ENCODE measurements at regions not wholly inside any gene's neighbourhood (a gene's known extent, or its start where the extent isn't known, plus 50 kb on each side); places are given as distances from the start of the nearest gene placed in this dataset.
A peak's percentile ranks its signal among the peaks of the same experiment; 100 is the strongest.
"Not testable (repeated sequence)": the region's sequence is repeated elsewhere in the genome, so short reads cannot be mapped to it uniquely, and the experiment has no call there.

DNA sequence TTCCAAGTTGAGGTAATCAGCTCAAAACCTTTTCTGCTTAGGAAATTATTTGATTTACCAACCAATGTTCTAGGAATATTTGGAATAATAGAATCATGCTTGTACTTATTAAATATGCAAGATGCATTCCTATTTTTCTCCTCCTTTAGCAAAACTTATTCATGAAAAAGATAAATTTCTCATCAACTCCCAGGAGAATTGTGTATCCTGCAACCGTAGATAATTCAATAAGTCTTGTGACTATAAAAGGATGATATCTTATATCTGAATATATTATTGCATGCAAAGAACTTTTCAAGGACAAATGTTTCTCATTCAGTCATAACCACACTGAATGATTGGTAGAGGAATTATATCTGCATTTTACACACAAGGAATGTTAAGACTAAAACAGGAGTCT lies 84.9 kb upstream of the CCNG1 start:
- DNase-seq (ENCODE audit: low read depth) = no peak

DNA sequence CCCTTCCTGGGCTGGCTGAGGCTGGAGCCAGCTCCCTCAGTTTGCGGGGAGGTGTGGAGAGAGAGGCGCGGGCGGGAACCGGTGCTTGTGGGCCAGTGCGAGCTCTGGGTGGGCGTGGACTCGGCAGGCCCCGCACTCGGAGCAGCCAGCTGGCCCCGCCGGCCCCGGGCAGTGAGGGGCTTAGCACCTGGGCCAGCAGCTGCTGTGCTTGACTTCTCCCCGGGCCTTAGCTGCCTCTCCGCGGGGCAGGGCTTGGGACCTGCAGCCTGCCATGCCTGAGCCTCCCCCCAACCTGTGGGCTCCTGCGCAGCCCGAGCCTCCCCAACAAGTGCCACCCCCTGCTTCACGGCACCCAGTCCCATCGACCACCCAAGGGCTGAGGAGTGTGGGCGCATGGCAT lies 81.6 kb upstream of the CCNG1 start:
- DNase-seq (ENCODE audit: low read depth) = not testable (repeated sequence)

DNA sequence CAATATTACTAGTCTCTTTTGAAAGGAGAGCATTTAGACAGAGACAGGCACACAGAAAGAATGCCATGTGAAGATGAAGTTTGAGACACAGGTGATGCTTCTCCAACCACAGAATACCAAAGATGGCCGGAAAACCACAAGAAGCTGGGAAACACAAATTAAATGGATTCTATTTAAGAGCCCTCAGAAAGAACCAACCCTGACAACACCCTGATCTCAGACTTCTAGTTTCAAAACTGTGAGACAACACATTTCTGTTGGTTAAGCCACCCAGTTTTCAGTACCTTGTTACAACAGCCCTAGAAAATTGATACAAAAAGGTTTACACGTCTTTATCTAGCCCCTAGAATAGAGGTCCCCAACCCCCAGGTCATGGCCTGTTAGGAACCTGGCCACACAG lies 79.8 kb upstream of the CCNG1 start:
- DNase-seq (ENCODE audit: low read depth) = no peak

DNA sequence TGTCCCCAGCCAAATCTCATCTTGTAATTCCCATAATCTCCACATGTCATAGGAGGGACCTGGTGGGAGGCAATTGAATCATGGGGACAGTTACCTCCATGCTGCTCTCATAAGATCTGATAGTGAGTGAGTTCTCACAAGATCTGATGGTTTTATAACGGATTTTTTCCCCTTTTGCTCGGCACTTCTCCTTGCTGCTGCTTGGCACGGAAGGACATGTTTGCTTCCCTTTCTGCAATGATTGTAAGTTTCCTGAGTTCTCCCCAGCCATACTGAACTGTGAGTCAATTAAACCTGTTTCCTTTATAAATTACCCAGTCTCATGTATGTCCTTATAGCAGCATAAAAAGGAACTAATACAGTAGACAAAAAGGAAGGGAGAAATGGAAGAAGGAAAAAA lies 76.7 kb upstream of the CCNG1 start:
- DNase-seq (ENCODE audit: low read depth) = no peak

DNA sequence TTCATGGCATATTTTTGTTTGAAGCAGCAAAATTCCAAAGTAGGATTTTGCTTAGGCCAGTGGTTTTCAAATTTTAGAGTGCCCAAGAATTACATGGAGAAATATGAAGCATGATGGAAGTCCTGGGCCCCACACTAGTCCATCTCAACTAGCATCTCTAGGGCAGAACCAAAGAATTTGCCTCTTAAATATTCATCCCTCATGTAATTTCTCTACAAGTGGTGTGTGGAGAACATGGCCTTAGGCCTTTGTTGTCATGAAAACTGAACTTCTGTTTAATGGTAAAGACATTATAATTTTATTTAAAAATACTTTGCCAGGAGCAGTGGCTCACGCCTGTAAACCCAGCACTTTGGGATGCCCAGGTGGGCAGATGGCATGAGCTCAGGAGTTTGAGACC lies 75.9 kb upstream of the CCNG1 start:
- no peak for DNase-seq (ENCODE audit: low read depth)

DNA sequence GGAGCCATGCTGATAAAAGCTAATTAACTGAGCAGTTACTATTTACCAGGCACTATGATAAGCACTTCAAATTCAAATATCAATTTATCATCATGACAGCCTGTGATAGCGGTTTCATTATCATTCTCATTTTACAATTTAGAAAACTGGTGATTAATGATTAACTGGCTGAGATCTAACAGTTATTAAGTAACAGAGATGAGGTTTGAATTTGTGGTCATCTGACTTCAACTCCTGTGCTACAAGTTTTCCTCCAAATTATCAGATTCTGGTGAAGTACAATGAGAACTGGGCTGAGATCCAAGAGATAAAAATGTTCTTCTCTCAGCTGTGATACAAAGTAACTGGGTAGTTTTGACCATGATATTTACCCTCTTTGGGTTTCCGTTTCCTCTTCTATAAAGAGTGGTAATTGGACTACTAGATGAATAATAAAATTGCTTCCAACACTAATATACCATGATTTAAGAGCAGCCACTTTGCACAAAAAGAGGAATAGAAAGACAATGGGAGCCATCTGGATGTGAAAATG lies 74.5 kb upstream of the CCNG1 start:
- no peak for DNase-seq (ENCODE audit: low read depth)

DNA sequence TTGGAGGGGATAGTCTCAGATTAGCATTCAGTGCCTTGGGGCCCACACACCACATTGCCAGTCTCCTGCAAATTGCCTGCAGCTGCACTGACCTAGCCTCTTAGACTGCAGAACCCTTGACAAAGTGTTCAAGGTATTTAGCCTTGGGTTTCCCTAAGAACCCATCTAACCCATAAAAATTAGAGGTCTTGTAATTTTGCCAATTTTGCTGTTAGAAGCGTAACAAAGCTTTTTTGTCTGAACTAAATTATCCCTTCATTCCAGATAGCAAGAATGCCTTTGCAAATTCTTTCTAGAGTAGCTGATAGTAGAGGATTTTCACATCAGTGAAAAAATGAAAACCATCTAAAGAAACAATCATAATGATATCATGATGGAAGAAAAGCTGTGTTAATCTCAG lies 74.0 kb upstream of the CCNG1 start:
- no peak for DNase-seq (ENCODE audit: low read depth)

DNA sequence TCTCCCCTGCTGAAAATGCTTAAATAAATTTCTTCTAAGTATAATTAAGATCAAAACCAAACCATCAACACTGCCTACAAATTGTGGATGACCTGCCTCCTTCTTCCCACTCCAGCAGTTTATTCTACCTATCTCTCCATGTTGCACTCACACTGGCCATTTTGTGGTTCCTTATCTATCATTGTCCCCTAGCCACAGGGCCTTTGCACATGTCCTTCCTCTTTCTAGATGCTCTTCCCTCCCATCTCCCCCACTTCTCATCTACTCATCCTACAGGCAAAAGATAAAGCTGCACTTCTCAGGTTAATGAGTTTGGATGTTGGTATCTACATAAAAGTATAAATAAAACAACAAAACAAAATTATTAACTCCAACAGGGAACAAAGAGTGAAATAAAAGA lies 70.6 kb upstream of the CCNG1 start:
- no peak for DNase-seq (ENCODE audit: low read depth)

DNA sequence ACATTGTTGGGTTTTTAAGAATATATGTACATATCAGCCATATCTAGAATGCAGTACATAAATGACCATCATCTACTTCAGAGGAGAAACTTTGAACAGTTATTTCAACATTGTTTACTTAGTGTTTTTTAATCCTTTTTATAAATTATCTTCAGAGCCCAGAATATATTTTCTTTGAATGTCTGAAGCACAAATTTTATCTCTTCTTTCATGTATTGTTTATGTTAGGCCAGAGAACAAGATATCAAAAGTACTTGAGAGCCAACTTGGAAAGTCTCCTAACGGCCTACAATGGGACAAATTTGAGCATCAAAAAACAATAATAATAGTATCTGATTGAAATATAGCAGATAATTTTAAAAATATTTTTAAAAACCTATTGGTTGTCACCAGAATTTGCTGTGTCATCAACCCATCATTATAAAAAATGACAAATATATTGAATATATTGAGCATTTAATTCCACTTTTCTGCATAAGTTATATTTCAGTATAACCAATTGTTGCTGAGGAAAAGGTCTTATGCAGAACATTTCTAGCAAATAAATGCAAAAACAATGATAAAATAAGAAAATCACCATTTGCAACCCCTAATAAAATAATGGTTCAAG lies 67.5 kb upstream of the CCNG1 start:
- no peak for DNase-seq (ENCODE audit: low read depth)

DNA sequence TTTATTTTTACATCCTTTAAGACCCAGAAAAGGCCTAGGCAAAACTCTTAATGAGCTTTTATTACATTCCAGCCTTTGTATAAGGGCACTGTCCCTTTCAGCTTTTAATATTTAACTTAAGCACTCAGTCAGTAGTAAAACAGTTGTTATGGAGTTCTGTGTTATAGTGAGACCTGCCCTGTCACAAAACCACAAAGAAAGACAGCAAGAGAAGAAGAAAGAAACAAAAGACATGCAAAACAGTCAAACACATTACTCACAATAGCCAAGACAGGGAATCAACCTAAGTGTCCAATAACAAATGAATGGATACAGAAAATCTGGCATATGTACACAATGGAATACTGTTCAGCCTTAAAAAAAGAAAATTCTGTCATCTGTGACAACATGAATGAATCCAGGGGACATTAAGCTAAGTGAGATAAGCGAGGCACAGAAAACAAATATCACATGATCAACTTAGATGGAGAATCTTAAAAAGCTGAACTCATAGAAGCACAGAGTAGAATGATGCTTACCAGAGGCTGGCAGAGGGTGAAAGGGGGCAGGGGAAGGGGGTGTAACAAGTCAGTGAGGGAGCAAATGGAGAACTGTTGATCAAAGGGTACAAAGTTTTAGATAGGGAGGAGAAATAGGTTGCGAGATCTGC lies 63.8 kb upstream of the CCNG1 start:
- DNase-seq (ENCODE audit: low read depth) = no peak

DNA sequence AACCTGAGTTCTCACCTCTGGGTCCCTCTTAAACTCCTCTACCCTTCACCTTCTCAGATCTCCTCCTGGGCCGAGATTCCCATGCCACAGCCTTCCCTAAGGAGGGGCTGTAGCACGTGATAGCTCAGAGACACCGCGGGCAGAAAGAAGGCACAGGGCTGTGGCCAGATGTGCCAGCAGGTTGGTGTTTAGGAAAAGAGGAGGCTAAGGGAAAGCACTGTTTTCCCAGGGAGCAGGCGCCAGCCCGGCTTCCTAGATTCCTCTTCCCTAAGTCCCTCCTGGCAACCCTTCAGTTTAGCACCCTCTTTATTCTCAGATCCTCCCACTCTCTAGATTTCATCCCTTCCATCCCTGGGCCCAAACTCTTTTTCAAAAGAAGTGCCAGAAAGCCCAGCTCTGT lies 59.4 kb upstream of the CCNG1 start:
- DNase-seq (ENCODE audit: low read depth) = no peak

DNA sequence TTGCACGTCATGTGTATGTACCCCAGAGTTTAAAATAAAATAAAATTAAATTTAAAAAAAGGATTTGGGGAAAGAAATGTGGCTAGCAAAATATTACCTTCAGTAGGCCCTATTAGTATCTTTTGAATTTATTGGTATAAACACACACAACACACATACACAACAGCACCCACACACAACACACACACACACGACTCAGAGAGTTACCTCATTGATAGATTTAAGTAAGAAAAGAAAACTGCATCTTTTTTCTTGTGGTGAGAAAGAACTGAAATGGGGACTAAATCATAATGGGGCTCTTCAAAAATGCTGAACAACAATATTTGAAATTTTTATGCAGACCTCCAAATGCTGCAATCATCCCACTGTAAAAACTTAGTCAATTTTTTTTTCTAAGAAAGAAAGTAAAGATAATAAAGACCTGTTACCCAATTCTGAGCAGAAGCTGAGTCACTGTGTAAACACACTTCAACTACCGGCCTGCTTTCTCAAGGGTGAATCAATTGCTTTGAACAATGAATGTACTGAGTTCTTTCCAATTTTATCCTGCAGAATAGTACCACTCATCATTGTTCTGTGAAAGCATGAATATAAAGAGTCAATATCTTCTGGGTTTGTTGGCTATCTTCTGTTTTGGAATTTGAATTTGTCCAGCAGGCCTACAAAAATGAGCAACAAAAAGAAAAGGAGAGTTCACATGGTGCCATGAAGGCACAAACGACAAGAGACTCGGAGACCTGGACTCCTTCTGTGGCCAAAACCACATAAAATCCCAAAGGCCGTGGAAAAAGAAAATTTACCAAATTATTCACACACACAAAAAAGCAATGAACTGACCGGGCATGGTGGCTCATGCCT lies 57.9 kb upstream of the CCNG1 start:
- peak; percentile 78 for DNase-seq (ENCODE audit: low read depth)

DNA sequence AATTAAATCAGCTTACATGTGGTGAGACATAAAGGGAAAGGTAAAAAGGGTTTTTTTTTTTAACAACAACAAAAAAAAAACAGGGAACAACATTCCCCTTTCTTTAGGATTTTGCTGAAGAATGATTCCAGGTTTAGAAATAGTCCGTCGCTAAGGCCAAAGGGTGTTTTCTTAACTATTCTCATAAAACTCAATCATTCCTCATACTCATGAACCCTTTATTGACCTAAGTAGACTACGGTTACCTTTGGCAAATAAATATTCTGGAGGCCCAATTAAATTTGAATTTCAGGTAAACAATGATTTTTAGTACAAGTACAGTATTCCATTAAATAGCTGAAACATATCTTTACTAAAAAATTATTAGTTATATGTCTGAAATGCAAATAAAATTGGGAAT lies 55.6 kb upstream of the CCNG1 start:
- DNase-seq (ENCODE audit: low read depth) = no peak

DNA sequence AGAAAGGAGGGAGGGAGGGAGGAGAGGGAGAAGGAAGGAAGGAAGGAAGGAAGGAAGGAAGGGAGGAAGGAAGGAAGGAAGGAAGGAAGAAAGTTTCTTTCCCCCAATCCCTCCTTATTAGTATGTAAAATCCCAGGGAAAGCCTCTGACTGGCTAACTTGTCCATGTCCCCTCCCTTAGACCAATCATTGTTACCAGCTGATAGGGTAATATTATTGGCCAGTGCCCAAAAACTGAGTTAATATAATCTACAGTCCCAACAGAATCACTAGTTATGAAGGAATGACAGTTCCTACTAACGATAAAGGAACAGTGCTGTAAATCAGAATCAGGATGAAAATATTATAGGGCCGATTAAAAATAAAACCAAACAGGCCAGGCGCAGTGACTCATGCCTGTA lies 53.6 kb upstream of the CCNG1 start:
- DNase-seq (ENCODE audit: low read depth) = no peak

DNA sequence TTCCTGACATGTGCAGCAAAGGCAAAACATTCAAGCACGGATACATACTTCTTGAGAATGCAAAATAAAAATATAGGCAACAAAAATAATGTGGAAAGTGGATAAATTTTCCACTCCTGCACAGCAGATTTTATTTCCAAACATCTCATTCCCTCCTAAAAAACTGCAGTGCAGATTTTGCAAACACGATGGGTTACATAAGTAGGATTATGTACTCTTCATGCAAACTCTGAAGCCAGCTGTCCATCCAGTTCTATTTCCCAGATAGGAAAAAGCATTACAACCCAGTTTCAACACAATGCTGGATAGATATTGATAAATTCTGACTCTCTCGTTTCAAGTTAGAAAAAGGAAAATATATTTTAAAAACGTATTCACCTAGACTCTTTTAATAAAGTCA lies 52.7 kb upstream of the CCNG1 start:
- DNase-seq (ENCODE audit: low read depth) = no peak

DNA sequence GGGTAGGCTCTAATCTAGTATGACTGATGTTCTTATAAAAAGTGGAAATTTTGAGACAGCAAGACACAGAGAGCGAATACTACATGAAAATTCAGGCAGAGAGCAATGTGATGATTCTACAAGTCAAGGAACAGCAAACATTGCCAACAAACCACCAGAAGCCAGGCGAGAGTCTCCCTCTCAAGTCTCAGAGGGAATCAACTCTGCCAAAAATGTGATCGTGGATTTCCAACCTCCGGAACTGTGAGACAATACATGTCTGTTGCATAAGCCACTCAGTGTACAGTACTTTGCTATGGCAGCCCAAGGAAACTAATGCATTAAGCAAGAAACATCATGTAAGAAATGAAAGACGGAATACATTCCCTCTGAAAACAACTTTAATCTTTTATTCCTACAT lies 52.1 kb upstream of the CCNG1 start:
- DNase-seq (ENCODE audit: low read depth) = no peak

DNA sequence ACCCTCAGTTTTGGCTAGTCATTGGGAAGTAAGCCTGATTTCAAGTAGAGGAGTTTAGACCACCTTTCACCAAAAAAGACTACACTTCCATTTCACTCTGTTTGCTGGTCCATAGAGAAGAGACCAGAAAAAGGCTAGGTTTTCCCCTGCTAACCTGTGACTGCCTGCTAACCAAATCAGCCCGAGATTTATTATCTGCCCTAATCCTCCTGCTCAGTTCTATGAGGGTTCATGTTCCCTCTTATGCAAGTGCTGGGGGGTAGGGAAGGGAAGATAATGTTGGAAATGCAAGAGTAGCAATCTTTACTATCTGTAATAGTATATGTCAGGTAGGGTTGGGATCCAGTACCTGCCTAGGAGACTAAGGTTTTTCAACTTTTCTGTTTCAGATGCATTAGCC lies 51.6 kb upstream of the CCNG1 start:
- no peak for DNase-seq (ENCODE audit: low read depth)

DNA sequence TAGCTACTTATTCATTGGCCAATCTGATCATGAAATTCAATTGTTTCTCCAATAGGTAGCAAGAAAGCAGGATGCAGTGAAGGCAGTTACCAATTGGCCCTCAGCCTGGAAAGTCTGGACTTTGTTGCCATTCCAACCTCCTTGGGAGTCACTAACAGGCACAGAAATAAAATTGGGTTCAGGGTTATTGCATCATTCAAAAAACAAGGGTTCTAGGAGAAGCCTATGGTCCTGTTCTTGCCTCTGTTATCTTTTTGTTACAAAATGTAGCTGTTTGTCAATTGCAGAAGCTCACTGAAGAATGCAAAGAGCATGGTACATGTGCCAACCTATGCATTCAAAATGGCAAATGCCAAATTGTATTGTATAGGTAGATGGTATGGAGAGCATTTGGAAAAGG lies 51.0 kb upstream of the CCNG1 start:
- DNase-seq (ENCODE audit: low read depth) = no peak

DNA sequence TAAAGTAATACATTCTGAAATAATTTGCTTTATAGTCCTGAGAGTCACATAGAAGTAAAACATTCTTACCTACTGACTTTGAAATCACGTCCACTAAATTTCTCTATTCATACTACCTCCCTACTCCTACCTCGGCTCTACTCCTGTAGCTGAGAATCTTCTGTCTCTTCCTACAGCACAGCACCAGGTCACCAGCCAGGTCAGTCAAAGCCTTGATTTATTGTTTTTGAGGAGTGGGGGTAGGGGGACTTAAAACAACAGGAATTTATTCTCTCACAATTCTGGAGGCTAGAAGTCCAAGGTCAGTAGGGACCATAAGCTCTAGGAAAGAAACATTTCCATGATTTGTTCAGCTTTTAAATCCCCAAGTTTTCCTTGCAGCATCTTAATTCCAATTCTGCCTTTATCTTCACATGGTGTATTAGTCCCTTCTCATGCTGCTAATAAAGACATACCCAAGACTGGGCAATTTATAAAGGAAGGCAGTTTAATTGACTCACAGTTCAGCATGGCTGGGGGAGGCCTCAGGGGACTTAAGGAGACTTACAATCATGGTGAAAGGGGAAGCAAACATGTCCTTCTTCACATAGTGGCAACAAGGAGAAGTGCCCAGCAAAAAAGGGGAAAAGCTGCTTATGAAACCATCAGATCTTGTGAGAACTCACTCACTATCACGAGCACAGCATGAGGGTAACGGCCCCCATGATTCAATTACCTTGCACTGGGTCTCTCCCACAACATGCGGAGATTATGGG lies 49.6 kb upstream of the CCNG1 start:
- no peak for DNase-seq (ENCODE audit: low read depth)
